Activated naive CD4-positive, alpha-beta T cell treated with anti-CD3 and anti-CD28 coated beads for 36 hours (primary cell): ENCODE measurements at regions not wholly inside any gene's neighbourhood (a gene's known extent, or its start where the extent isn't known, plus 50 kb on each side); places are given as distances from the start of the nearest gene placed in this dataset.

Experiments
- CTCF ChIA-PET: fragments of 350-600 bp; sonication (Branson Sonifier 250); formaldehyde crosslinking; loops from one replicate; lab custom pipeline; 2021; ENCODE audit warnings: antibody characterized with exemption; lab: Charles Lee
- DNase-seq: peaks from one replicate; pipeline ENCODE4 v3.0.0-alpha.2; 2020
- H3K27ac Mint-ChIP-seq: one replicate; pipeline ENCODE4 v1.8.0; 2021; ENCODE audit warnings: mild to moderate bottlenecking, mixed read lengths
- H3K27me3 Mint-ChIP-seq: one replicate; pipeline ENCODE4 v1.8.0; 2021; ENCODE audit warnings: low read depth, mixed read lengths
- H3K36me3 Mint-ChIP-seq: one replicate; pipeline ENCODE4 v1.8.0; 2021; ENCODE audit warnings: low read depth, mixed read lengths
- H3K4me1 Mint-ChIP-seq: one replicate; pipeline ENCODE4 v1.8.0; 2021; ENCODE audit warnings: low read depth, mixed read lengths
- H3K4me3 Mint-ChIP-seq: one replicate; pipeline ENCODE4 v1.8.0; 2021; ENCODE audit warnings: mild to moderate bottlenecking, moderate library complexity, mixed read lengths
- H3K9me3 Mint-ChIP-seq: one replicate; pipeline ENCODE4 v1.8.0; 2021; ENCODE audit warnings: mixed read lengths
- intact Hi-C: fragments of 100-400 bp; cut with micrococcal nuclease; formaldehyde crosslinking; loops from one replicate; pipeline ENCODE4 v1.15.1; 2023

- H3K4me1 Mint-ChIP-seq = peaks cover 20% of the 10 kb centered on the region
- no peaks in the 10 kb centered on the region for H3K36me3 Mint-ChIP-seq
- no peak overlapping the region for H3K4me3 Mint-ChIP-seq
- H3K27me3 Mint-ChIP-seq = peaks cover 4% of the 10 kb centered on the region
- H3K9me3 Mint-ChIP-seq = no peaks in the 10 kb centered on the region
- DNase-seq = no peak
- CTCF ChIA-PET = no interaction called here
- H3K27ac Mint-ChIP-seq = no peak overlapping the region
- intact Hi-C loops = no loop called here
Observed at GRCh38 chr2:126409850-126410249, 246.1 kb upstream of the GYPC start.

GRCh38 chr2:126413079-126413478, 242.9 kb upstream of the GYPC start:
- CTCF ChIA-PET = interaction anchor here (1.0 kb wide), 1 partner anchor 364 kb away, joined by 4 read pairs; no protein-coding TSS in a partner anchor

GRCh38 chr2:126419403-126419802, 236.6 kb upstream of the GYPC start:
- Mint-ChIP-seq H3K27ac (no peak overlapping the region), H3K9me3 (peaks cover 13% of the 10 kb centered on the region), H3K36me3 (peaks cover 2% of the 10 kb centered on the region), H3K4me1 (no peaks in the 10 kb centered on the region), H3K27me3 (peaks cover 3% of the 10 kb centered on the region), H3K4me3 (no peak overlapping the region)
- CTCF ChIA-PET = no interaction called here
- intact Hi-C loops = no loop called here
- no peak for DNase-seq

More at GRCh38 chr2:126413079-126413478, 242.9 kb upstream of the GYPC start:
- no peak overlapping the region for H3K4me3 Mint-ChIP-seq
- peaks cover 20% of the 10 kb centered on the region for H3K4me1 Mint-ChIP-seq
- no peaks in the 10 kb centered on the region for H3K27me3 Mint-ChIP-seq
- intact Hi-C loops = loop anchor here (1.0 kb wide), 5 partner anchors 54 to 364 kb away; no protein-coding TSS in a partner anchor
- no peaks in the 10 kb centered on the region for H3K9me3 Mint-ChIP-seq
- DNase-seq = no peak
- H3K27ac Mint-ChIP-seq = no peak overlapping the region
- no peaks in the 10 kb centered on the region for H3K36me3 Mint-ChIP-seq

- intact Hi-C loops = no loop called here
- DNase-seq = no peak
- Mint-ChIP-seq H3K4me1 (no peaks in the 10 kb centered on the region), H3K36me3 (no peaks in the 10 kb centered on the region), H3K27me3 (peaks cover 10% of the 10 kb centered on the region), H3K9me3 (no peaks in the 10 kb centered on the region), H3K27ac (no peak overlapping the region), H3K4me3 (no peak overlapping the region)
- CTCF ChIA-PET = no interaction called here
Observed at GRCh38 chr2:126425943-126426342, 230.0 kb upstream of the GYPC start.

- Mint-ChIP-seq H3K4me1 (no peaks in the 10 kb centered on the region), H3K27me3 (peaks cover 7% of the 10 kb centered on the region), H3K9me3 (no peaks in the 10 kb centered on the region), H3K36me3 (no peaks in the 10 kb centered on the region), H3K4me3 (no peak overlapping the region), H3K27ac (no peak overlapping the region)
- intact Hi-C loops = no loop called here
- CTCF ChIA-PET = no interaction called here
- no peak for DNase-seq
Observed at GRCh38 chr2:126429103-126429502, 226.9 kb upstream of the GYPC start.

GRCh38 chr2:126431136-126431535, 224.8 kb upstream of the GYPC start:
- intact Hi-C loops = no loop called here
- CTCF ChIA-PET = no interaction called here
- no peak for DNase-seq
- Mint-ChIP-seq H3K36me3 (no peaks in the 10 kb centered on the region), H3K4me3 (no peak overlapping the region), H3K27ac (no peak overlapping the region), H3K27me3 (peaks cover 7% of the 10 kb centered on the region), H3K4me1 (no peaks in the 10 kb centered on the region), H3K9me3 (no peaks in the 10 kb centered on the region)

- Mint-ChIP-seq H3K9me3 (no peaks in the 10 kb centered on the region), H3K27ac (no peak overlapping the region), H3K36me3 (no peaks in the 10 kb centered on the region), H3K27me3 (peaks cover 3% of the 10 kb centered on the region), H3K4me1 (no peaks in the 10 kb centered on the region), H3K4me3 (no peak overlapping the region)
- no peak for DNase-seq
- CTCF ChIA-PET = no interaction called here
- intact Hi-C loops = no loop called here
Observed at GRCh38 chr2:126436411-126436810, 219.5 kb upstream of the GYPC start.

- Mint-ChIP-seq H3K36me3 (no peaks in the 10 kb centered on the region), H3K9me3 (no peaks in the 10 kb centered on the region), H3K27me3 (peaks cover 3% of the 10 kb centered on the region), H3K4me3 (no peak overlapping the region), H3K4me1 (no peaks in the 10 kb centered on the region), H3K27ac (no peak overlapping the region)
- CTCF ChIA-PET = no interaction called here
- DNase-seq = no peak
- intact Hi-C loops = no loop called here
Observed at GRCh38 chr2:126437016-126437415, 218.9 kb upstream of the GYPC start.

- intact Hi-C loops = no loop called here
- no peak for DNase-seq
- CTCF ChIA-PET = no interaction called here
- no peak overlapping the region for H3K4me3 Mint-ChIP-seq
- H3K27me3 Mint-ChIP-seq = no peaks in the 10 kb centered on the region
- no peaks in the 10 kb centered on the region for H3K4me1 Mint-ChIP-seq
- no peak overlapping the region for H3K27ac Mint-ChIP-seq
- no peaks in the 10 kb centered on the region for H3K9me3 Mint-ChIP-seq
- H3K36me3 Mint-ChIP-seq = no peaks in the 10 kb centered on the region
Observed at GRCh38 chr2:126444512-126444911, 211.4 kb upstream of the GYPC start.

- no peaks in the 10 kb centered on the region for H3K27me3 Mint-ChIP-seq
- intact Hi-C loops = no loop called here
- CTCF ChIA-PET = no interaction called here
- no peaks in the 10 kb centered on the region for H3K9me3 Mint-ChIP-seq
- DNase-seq = no peak
- no peak overlapping the region for H3K4me3 Mint-ChIP-seq
- H3K27ac Mint-ChIP-seq = no peak overlapping the region
- no peaks in the 10 kb centered on the region for H3K36me3 Mint-ChIP-seq
- H3K4me1 Mint-ChIP-seq = no peaks in the 10 kb centered on the region
Observed at GRCh38 chr2:126446106-126446695, 209.8 kb upstream of the GYPC start.

GRCh38 chr2:126448611-126449010, 207.3 kb upstream of the GYPC start:
- no peak for DNase-seq
- CTCF ChIA-PET = no interaction called here

GRCh38 chr2:126449677-126450076, 206.3 kb upstream of the GYPC start:
- CTCF ChIA-PET = no interaction called here

More at GRCh38 chr2:126448611-126449010, 207.3 kb upstream of the GYPC start:
- no peaks in the 10 kb centered on the region for H3K4me1 Mint-ChIP-seq
- no peaks in the 10 kb centered on the region for H3K9me3 Mint-ChIP-seq
- no peak overlapping the region for H3K27ac Mint-ChIP-seq
- intact Hi-C loops = no loop called here
- no peak overlapping the region for H3K4me3 Mint-ChIP-seq
- H3K27me3 Mint-ChIP-seq = no peaks in the 10 kb centered on the region
- no peaks in the 10 kb centered on the region for H3K36me3 Mint-ChIP-seq

GRCh38 chr2:126463892-126464674, 191.9 kb upstream of the GYPC start:
- Mint-ChIP-seq H3K27me3 (peaks cover 2% of the 10 kb centered on the region), H3K4me3 (no peak overlapping the region), H3K4me1 (no peaks in the 10 kb centered on the region), H3K27ac (no peak overlapping the region), H3K36me3 (no peaks in the 10 kb centered on the region), H3K9me3 (no peaks in the 10 kb centered on the region)
- CTCF ChIA-PET = no interaction called here
- DNase-seq = no peak
- intact Hi-C loops = no loop called here

More at GRCh38 chr2:126449677-126450076, 206.3 kb upstream of the GYPC start:
- H3K9me3 Mint-ChIP-seq = no peaks in the 10 kb centered on the region
- intact Hi-C loops = no loop called here
- no peak overlapping the region for H3K4me3 Mint-ChIP-seq
- peaks cover 3% of the 10 kb centered on the region for H3K27me3 Mint-ChIP-seq
- H3K4me1 Mint-ChIP-seq = no peaks in the 10 kb centered on the region
- no peaks in the 10 kb centered on the region for H3K36me3 Mint-ChIP-seq
- no peak for DNase-seq
- H3K27ac Mint-ChIP-seq = no peak overlapping the region
